Upper lobe of left lung (tissue), 6 donors: ENCODE measurements at regions not wholly inside any gene's neighbourhood (a gene's known extent, or its start where the extent isn't known, plus 50 kb on each side); places are given as distances from the start of the nearest gene placed in this dataset.

Experiments used
- ATAC-seq, 2 donors: fragments of 200-7000 bp; cut with Tn5 transposase; one replicate each; pipeline ENCODE4 v1.9.1; 2022; ENCODE audit warnings: mild to moderate bottlenecking in 2 of 2, moderate library complexity in 2 of 2; ENCODE audit not compliant: low FRiP score in 2 of 2
- DNase-seq, 2 donors: peaks; one replicate each; pipeline ENCODE4 v3.0.0-alpha.2; 2019 to 2020
- H3K27ac ChIP-seq, 4 donors: fragments of 200-600 bp; sonication (generic); one replicate each; pipeline ENCODE4 v1.5.1; 2016 to 2019
- H3K27me3 ChIP-seq, 4 donors: fragments of 200-600 bp; sonication (generic); one replicate each; pipeline ENCODE4 v1.5.1; 2017 to 2019
- H3K36me3 ChIP-seq, 4 donors: fragments of 200-600 bp; sonication (generic); one replicate each; pipeline ENCODE4 v1.5.1; 2016 to 2019
- H3K4me1 ChIP-seq, 4 donors: fragments of 200-600 bp; sonication (generic); one replicate each; pipeline ENCODE4 v1.5.1; 2018 to 2019
- H3K4me3 ChIP-seq, 4 donors: fragments of 200-600 bp; sonication (generic); one replicate each; pipeline ENCODE4 v1.5.1; 2017 to 2019; ENCODE audit warnings: mild to moderate bottlenecking in 2 of 4, moderate library complexity in 1 of 4
- H3K9me3 ChIP-seq, 4 donors: fragments of 200-600 bp; sonication (generic); one replicate each; pipeline ENCODE4 v1.5.1; 2018 to 2019
- CTCF ChIP-seq, 6 experiments: fragments of 450-650 bp in 4 of 6; fragments of 200-600 bp in 2 of 6; sonication (generic) in 2 of 6; IDR thresholded peaks; one replicate each; pipeline ENCODE4 v1.5.1; 2016 to 2019; ENCODE audit warnings: antibody characterized with exemption in 6 of 6
- EP300 ChIP-seq, 4 donors: sonication (generic); formaldehyde crosslinking; IDR thresholded peaks; one replicate each; pipeline ENCODE4 v1.5.1; 2017; ENCODE audit warnings: antibody characterized with exemption in 4 of 4, control low read depth in 2 of 4
- POLR2A ChIP-seq, 4 donors: fragments of 450-650 bp; IDR thresholded peaks; one replicate each; pipeline ENCODE4 v1.5.1; 2016 to 2017; ENCODE audit warnings: antibody characterized with exemption in 4 of 4, mild to moderate bottlenecking in 2 of 4
- POLR2AphosphoS5 ChIP-seq, 2 donors: sonication (generic); formaldehyde crosslinking; IDR thresholded peaks; one replicate each; pipeline ENCODE4 v1.5.1; 2017; ENCODE audit warnings: antibody characterized with exemption in 2 of 2
- WGBS, 2 donors: methylation state at CpG; one replicate each; pipeline ENCODE4 v1.1.5; 2017 to 2018; 5-methylcytosine and 5-hydroxymethylcytosine counted together
- donor health status: DM: no; HTN: no; CAD: no; lungs with moderate emphysema.
- donor health status: DM: no; HTN: yes; CAD: no; lungs with severe emphysema.

- peaks cover 0 to 10% (median 0%) of the 10 kb centered on the region in 4 donors for H3K9me3 ChIP-seq
Observed at GRCh38 chr4:186885289-186885688, 161.6 kb upstream of the FAT1 start.

GRCh38 chr4:186886759-186887158, 163.1 kb upstream of the FAT1 start:
- TF ChIP-seq CTCF (IDR thresholded peaks at IDR 0.05) (no peak), POLR2AphosphoS5 (IDR thresholded peaks at IDR 0.05) (no peak), POLR2A (IDR thresholded peaks at IDR 0.05) (no peak), EP300 (IDR thresholded peaks at IDR 0.05) (no peak)
- no peaks in the 10 kb centered on the region for H3K27me3 ChIP-seq
- DNase-seq: no peak
- H3K27ac ChIP-seq: no peak overlapping the region
- 90 to 94% methylated on average over 2 of the region's 2 CpGs for WGBS, 2 donors
- H3K4me1 ChIP-seq: no peaks in the 10 kb centered on the region
- H3K36me3 ChIP-seq: no peaks in the 10 kb centered on the region
- no peak for ATAC-seq
- H3K9me3 ChIP-seq: peaks cover 0 to 12% (median 0%) of the 10 kb centered on the region in 4 donors
- H3K4me3 ChIP-seq: no peak overlapping the region

More at GRCh38 chr4:186885289-186885688, 161.6 kb upstream of the FAT1 start:
- WGBS, 2 donors: 75 to 84% methylated on average over 6 of the region's 6 CpGs
- no peak overlapping the region for H3K4me3 ChIP-seq
- H3K27me3 ChIP-seq: no peaks in the 10 kb centered on the region
- ATAC-seq (no peak), DNase-seq (no peak)
- H3K4me1 ChIP-seq: no peaks in the 10 kb centered on the region
- no peak overlapping the region for H3K27ac ChIP-seq
- TF ChIP-seq POLR2AphosphoS5 (IDR thresholded peaks at IDR 0.05) (no peak), POLR2A (IDR thresholded peaks at IDR 0.05) (no peak), EP300 (IDR thresholded peaks at IDR 0.05) (no peak), CTCF (IDR thresholded peaks at IDR 0.05) (no peak)
- no peaks in the 10 kb centered on the region for H3K36me3 ChIP-seq

- WGBS, 2 donors: 77 to 78% methylated on average over 6 of the region's 6 CpGs
- Histone ChIP-seq H3K4me3 (no peak overlapping the region), H3K27me3 (no peaks in the 10 kb centered on the region), H3K9me3 (peaks cover 0 to 12% (median 0%) of the 10 kb centered on the region in 4 donors), H3K4me1 (no peaks in the 10 kb centered on the region), H3K36me3 (no peaks in the 10 kb centered on the region), H3K27ac (no peak overlapping the region)
- ATAC-seq: no peak
- no peak for DNase-seq
- no peak for TF ChIP-seq POLR2A (IDR thresholded peaks at IDR 0.05)
- TF ChIP-seq EP300 (IDR thresholded peaks at IDR 0.05): no peak
- TF ChIP-seq CTCF (IDR thresholded peaks at IDR 0.05): no peak
- no peak for TF ChIP-seq POLR2AphosphoS5 (IDR thresholded peaks at IDR 0.05)
Observed at GRCh38 chr4:186887291-186887700, 163.6 kb upstream of the FAT1 start.

GRCh38 chr4:186887752-186888151, 164.1 kb upstream of the FAT1 start:
- Histone ChIP-seq H3K4me3 (no peak overlapping the region), H3K27ac (no peak overlapping the region), H3K27me3 (no peaks in the 10 kb centered on the region), H3K9me3 (peaks cover 0 to 12% (median 0%) of the 10 kb centered on the region in 4 donors), H3K36me3 (no peaks in the 10 kb centered on the region), H3K4me1 (no peaks in the 10 kb centered on the region)
- DNase-seq (no peak), ATAC-seq (no peak)
- TF ChIP-seq POLR2A (IDR thresholded peaks at IDR 0.05): no peak
- WGBS, 2 donors: 61 to 68% methylated on average over 6 of the region's 6 CpGs

GRCh38 chr4:186889876-186890643, 166.4 kb upstream of the FAT1 start:
- Histone ChIP-seq H3K9me3 (peaks cover 0 to 12% (median 0%) of the 10 kb centered on the region in 4 donors), H3K36me3 (no peaks in the 10 kb centered on the region), H3K4me3 (no peak overlapping the region), H3K27me3 (no peaks in the 10 kb centered on the region), H3K4me1 (no peaks in the 10 kb centered on the region), H3K27ac (no peak overlapping the region)
- DNase-seq (peak in 1 of 2 donors; percentile 67), ATAC-seq (no peak)
- TF ChIP-seq EP300 (IDR thresholded peaks at IDR 0.05): no peak
- no peak for TF ChIP-seq CTCF (IDR thresholded peaks at IDR 0.05)
- TF ChIP-seq POLR2AphosphoS5 (IDR thresholded peaks at IDR 0.05): no peak
- no peak for TF ChIP-seq POLR2A (IDR thresholded peaks at IDR 0.05)
- WGBS, 2 donors: 92 to 97% methylated on average over 29 to 46 of the region's 46 CpGs
